HG02623 (cell line): ENCODE measurements at regions not wholly inside any gene's neighbourhood (a gene's known extent, or its start where the extent isn't known, plus 50 kb on each side); places are given as distances from the start of the nearest gene placed in this dataset.

Experiments
- ATAC-seq: cut with Tn5 transposase; IDR thresholded peaks from one replicate; pipeline ENCODE4 v1.9.1; 2021; ENCODE audit warnings: moderate library complexity; ENCODE audit not compliant: unreplicated experiment

- ATAC-seq, result no peak
Observed at GRCh38 chr5:61894046-61894445, 412.0 kb upstream of the KIF2A start.

DNA sequence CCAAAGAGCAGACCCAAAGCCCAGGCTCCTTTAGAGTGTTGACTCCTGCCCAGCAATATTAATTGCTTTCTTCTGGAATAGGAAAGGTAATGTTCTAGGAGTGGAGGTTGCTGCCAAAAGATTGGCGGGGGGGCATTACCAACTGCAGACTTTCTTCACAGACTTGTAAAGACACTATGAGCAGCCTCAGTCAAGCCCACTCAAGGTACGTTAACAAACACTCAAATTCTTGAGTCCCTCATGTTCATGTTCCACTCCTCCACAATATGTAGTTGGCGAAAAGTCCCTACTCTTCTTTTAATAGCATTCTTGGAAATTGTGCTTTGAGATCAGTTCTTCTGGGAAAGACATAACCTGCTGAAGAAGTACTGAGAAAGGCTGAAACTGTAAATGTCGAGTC is 409.2 kb upstream of the KIF2A start:
- no peak for ATAC-seq

- ATAC-seq, result no peak
Observed at GRCh38 chr5:61897251-61897650, 408.8 kb upstream of the KIF2A start.

DNA sequence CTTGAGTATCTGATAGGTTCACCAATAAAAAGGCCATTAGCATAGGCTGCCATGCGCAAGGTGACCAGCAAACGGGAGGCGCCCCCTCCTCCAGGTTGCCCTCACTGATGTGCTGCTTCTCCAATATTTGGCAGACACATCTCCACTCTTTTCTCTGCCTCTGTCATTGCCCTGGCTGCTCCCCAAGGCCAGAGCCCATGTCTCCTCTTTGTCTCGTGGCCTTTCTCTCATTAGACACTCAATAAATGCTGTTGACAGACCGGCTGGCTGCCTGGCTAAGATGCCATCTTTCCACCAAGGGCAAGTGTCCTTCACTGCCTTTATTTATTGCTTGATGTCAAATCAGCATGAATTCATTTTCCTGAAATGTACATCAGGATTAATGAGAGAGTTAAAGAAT is 404.0 kb upstream of the KIF2A start:
- no peak for ATAC-seq

- ATAC-seq, result no peak
Observed at GRCh38 chr5:61904730-61905129, 401.3 kb upstream of the KIF2A start.

- no peak for ATAC-seq
Observed at GRCh38 chr5:61905613-61906012, 400.4 kb upstream of the KIF2A start.

DNA sequence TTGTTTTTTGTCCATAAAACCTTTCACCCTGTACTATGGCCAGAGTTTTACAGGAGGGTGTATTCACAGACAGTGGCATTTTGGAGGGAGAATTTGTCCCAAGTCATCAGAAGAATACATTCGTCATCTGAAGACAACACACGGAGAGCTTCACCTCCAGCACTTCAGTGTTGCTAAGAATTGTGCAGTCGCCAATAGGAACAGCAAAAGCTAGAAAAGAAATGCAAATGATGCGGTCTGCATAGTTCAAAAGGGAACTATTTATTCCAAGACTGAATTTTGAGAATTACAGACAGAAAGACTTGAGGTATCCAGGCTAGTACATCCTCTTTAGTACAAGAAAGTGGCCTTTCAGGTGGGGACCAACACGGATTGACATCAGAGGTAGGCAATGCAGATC is 399.2 kb upstream of the KIF2A start:
- ATAC-seq, result no peak

GRCh38 chr5:61907995-61908394 is 398.0 kb upstream of the KIF2A start:
- no peak for ATAC-seq

GRCh38 chr5:61910771-61911170 is 395.2 kb upstream of the KIF2A start:
- ATAC-seq, result no peak

DNA sequence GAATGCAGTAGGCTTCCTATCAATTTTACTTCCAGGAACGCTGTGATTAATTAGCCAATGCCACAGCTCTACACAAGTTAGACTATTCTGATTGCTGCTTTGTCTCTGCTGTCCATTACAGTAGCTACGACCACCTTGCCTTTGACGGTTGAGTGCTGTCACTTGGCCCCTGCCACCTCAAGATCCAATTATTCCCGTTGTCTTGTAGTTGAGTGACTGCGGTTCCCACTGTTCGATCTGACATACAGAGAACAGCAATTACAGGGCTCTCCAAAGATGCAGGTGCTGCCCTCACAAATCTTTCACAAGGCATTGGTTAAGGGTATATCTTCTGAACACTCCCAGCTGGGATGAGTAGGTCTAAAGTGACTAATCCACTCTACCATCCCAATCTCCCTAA is 393.4 kb upstream of the KIF2A start:
- no peak for ATAC-seq

- ATAC-seq, result no peak
Observed at GRCh38 chr5:61915646-61916045, 390.4 kb upstream of the KIF2A start.

- no peak for ATAC-seq
Observed at GRCh38 chr5:61916621-61917620, 389.1 kb upstream of the KIF2A start.

DNA sequence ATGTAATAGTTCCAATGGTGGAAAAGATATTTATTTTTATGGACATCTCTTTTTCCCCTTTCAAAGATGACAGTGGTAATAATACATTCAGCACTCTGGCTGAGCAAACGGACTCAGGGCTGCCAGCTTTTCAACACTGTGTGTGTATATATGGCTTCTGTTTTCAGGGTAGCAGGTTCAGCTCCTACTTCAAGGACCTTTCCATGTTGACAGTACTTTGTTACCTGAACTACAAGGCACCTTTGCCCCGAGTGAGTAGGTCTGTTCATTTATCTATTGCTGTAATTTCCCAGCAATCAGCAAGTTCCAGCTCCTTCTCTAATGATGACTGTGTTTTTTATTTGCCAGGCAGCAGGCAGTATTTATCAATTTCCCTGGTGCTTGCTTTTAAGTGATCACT is 387.4 kb upstream of the KIF2A start:
- no peak for ATAC-seq

DNA sequence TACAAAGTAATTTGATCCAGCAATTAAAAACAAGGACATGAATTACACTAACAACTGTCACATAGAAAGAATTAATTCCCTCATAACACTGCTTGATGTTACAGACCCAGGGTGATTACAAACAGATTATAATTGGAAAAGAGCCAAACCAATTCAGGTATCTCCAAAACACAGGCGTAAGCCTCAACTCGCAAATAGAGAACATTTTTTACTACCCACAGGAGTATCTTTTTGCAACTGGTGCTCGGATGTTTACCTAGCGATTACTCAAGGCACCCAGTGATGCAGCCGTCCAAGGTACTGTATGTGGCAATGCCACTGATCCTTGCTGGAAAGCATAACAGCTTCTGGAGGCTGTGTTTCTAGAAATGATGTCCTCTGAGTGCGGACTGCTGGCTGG is 386.1 kb upstream of the KIF2A start:
- no peak for ATAC-seq

DNA sequence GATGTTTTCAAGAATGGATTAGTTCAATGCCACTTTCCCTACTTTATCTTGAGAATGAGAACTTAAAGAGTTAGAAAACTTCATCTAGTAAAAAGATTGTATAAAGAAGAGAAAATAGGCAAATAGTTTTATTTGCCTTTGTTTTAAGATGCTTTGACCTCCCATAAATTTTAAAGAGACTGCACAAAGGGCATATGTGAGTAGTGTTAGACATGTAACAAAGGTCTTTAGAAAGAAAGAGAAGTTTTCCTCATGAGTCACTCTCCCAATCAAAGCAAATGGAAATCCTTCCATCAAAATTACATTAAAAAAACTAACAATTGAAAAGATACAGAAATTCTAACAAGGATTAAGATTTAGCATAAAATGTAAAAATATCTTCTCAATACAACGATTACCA is 381.8 kb upstream of the KIF2A start:
- ATAC-seq, result no peak

DNA sequence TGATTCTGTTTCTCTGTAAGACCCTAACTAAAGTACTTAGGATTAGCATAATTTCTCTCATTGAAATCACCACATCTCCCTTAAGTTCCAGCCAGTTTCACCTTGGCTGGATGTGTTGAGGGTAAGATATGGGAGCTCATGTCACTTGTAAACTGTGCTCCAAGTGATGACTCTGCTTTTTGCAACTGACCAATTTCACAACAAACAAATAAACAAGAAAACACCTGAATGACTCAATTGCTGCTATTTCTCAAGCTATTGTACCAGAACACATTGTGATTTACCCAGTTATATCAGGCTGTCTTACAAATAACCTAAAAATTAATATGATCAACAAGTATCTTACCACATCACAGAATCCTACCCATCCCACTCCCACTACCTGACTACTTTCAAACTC is 379.1 kb upstream of the KIF2A start:
- no peak for ATAC-seq

DNA sequence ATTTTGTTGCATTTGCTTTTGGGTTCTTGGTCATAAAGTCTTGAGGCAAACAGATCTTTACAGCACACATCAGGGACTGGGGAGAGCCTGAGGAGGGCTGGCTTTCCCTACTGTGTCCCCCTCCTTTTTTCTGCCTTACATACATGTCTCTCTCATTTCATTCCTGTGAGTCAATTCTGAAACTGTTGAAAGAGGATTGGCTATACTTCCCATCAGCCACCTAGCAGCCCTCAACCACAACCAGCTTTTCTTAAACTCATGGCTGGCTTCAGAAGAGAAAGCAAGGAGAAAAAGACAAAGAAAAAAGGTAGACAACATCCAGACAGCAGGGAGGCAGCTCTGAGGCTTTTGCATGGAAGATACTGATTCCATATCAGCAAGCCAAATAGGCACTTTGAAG is 374.8 kb upstream of the KIF2A start:
- no peak for ATAC-seq

DNA sequence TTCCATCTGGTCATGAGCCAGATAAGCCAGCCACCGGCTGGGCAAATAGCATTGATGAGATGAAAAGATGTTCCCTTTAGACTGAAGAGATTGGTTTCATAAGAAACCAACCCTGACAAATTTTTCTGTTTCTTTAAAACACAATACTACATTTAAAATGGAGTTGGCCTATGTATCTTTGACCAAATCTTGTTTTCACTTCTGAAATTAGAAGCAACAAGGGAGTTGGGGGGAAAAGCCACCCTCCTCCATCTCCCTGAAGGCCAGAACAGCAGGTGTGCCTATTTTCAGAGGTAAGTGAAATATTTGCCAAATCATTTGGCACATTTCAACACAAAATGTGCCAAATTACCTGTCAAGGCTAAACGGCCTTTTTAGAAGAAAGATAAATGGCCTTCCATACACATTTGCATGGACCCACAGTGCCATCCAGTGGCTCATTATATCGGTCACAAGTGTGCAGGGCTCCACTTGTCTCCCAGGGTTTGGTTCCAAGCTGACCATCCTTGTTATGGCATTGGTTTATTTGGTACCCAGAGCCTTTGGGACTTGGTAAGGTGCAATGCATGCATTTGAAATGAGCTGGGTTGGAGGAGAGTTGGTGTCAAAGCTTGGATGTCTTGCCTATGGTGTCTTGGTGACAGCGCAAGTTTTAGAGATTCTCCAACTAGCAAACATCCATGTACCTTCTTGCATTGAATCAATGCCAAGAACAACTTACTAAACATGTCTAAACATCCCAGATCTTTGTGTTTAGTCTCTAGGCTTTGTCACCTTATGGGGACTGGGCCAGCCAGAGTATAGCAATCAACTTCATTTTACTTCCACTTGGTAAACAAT is 372.0 kb upstream of the KIF2A start:
- ATAC-seq, result no peak

- ATAC-seq, result no peak
Observed at GRCh38 chr5:61941637-61942036, 364.4 kb upstream of the KIF2A start.

DNA sequence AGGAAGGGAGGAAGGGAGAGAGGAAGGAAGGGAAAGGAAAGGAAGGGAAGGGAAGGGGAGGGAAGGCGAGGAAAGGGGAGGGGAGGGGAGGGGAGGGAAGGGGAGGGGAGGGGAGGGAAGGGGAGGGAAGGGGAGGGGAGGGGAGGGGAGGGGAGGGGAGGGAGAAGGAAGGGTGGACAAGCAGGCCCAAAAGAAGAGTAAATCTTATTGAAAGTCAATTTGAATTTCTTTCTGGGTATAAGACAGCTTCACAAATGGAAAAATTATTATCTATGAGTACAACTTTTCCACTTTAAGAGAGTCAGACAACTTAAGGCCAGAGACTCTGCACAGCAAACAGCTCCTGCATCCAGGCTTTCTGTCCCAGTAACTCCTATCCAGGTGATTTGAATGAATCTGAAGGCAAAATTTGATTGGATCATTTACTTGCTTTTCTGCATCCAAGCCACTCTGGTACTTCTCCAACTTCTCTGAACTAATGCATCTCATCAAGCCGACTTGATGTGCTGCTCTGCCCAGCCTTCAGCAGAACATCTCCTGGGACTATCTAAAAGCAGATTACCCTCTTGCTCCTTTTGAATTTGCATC is 363.4 kb upstream of the KIF2A start:
- ATAC-seq, result no peak

GRCh38 chr5:61943713-61944112 is 362.3 kb upstream of the KIF2A start:
- no peak for ATAC-seq

DNA sequence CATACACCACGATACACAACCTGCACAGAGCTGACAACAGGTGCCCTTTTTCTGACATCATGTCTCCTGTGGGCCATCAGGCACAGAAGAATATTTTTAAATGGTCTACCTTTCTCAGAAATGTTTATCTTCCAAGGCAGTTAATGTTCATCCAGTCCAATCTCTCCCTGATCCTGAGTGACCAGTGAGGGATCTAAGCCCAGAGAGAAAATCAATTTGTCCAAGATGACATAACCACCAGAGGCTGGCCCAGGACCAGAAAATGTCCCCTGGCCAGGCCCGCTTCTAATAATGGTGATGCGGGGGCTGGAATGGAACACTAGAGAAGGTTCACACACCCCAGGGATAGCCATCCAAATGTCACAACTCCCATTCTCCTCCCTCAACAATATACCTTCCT is 357.9 kb upstream of the KIF2A start:
- ATAC-seq, result no peak
